ENCODE measurements at regions not wholly inside any gene's neighbourhood (a gene's known extent, or its start where the extent isn't known, plus 50 kb on each side); places are given as distances from the start of the nearest gene placed in this dataset.

DNA sequence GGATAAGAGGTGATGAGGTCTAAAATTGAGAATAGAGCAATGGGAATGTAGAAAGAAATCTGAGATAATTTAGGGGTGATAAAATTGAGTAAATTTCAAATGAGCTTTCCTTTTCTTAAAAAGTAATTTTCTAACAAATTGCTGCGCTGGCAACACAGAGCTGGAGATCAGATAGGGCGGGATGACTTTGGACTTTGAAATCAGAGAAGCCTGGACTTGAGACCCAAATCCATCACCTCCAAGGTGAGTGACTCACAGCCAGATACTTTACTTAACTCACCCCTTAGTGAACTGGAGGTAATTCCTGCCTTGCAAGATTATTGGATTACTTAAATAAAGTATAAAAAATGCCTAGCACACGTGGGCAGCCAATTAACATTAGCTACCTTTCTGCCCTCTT lies 80.8 kb downstream of the P2RY1 start:
- H3K27ac ChIP-seq (ENCODE audit: low read depth, low read length), result no peak overlapping the region
- no peaks in the 10 kb centered on the region for H3K36me3 ChIP-seq (ENCODE audit: control insufficient read depth in 3 of 3, insufficient read depth in 3 of 3, low read length in 3 of 3)
- H3K4me3 ChIP-seq (ENCODE audit: low read length in 3 of 3), result no peak overlapping the region
- H3K27me3 ChIP-seq (ENCODE audit: control insufficient read depth in 3 of 3, insufficient read depth in 3 of 3, low read length in 3 of 3), result no peaks in the 10 kb centered on the region
- no peaks in the 10 kb centered on the region for H3K4me1 ChIP-seq (ENCODE audit: control insufficient read depth in 3 of 3, insufficient read depth in 3 of 3, low read length in 3 of 3)
- no peak overlapping the region for H3K9ac ChIP-seq (ENCODE audit: low read depth in 1 of 3, low read length in 3 of 3)
- no peaks in the 10 kb centered on the region for H3K9me3 ChIP-seq (ENCODE audit: control insufficient read depth in 3 of 3, low read length in 3 of 3)

GRCh38 chr3:152916753-152917279 lies 81.9 kb downstream of the P2RY1 start:
- H3K27ac ChIP-seq (ENCODE audit: low read depth, low read length), result no peak overlapping the region
- H3K9me3 ChIP-seq (ENCODE audit: control insufficient read depth in 3 of 3, low read length in 3 of 3), result no peaks in the 10 kb centered on the region
- H3K4me3 ChIP-seq (ENCODE audit: low read length in 3 of 3), result no peak overlapping the region
- no peaks in the 10 kb centered on the region for H3K4me1 ChIP-seq (ENCODE audit: control insufficient read depth in 3 of 3, insufficient read depth in 3 of 3, low read length in 3 of 3)
- H3K27me3 ChIP-seq (ENCODE audit: control insufficient read depth in 3 of 3, insufficient read depth in 3 of 3, low read length in 3 of 3), result no peaks in the 10 kb centered on the region
- no peak overlapping the region for H3K9ac ChIP-seq (ENCODE audit: low read depth in 1 of 3, low read length in 3 of 3)
- no peaks in the 10 kb centered on the region for H3K36me3 ChIP-seq (ENCODE audit: control insufficient read depth in 3 of 3, insufficient read depth in 3 of 3, low read length in 3 of 3)

GRCh38 chr3:152921351-152921750 lies 86.4 kb downstream of the P2RY1 start:
- H3K9me3 ChIP-seq (ENCODE audit: control insufficient read depth in 3 of 3, low read length in 3 of 3), result no peaks in the 10 kb centered on the region
- no peaks in the 10 kb centered on the region for H3K4me1 ChIP-seq (ENCODE audit: control insufficient read depth in 3 of 3, insufficient read depth in 3 of 3, low read length in 3 of 3)
- no peak overlapping the region for H3K27ac ChIP-seq (ENCODE audit: low read depth, low read length)
- H3K27me3 ChIP-seq (ENCODE audit: control insufficient read depth in 3 of 3, insufficient read depth in 3 of 3, low read length in 3 of 3), result no peaks in the 10 kb centered on the region
- H3K36me3 ChIP-seq (ENCODE audit: control insufficient read depth in 3 of 3, insufficient read depth in 3 of 3, low read length in 3 of 3), result no peaks in the 10 kb centered on the region
- H3K9ac ChIP-seq (ENCODE audit: low read depth in 1 of 3, low read length in 3 of 3), result no peak overlapping the region
- H3K4me3 ChIP-seq (ENCODE audit: low read length in 3 of 3), result no peak overlapping the region

DNA sequence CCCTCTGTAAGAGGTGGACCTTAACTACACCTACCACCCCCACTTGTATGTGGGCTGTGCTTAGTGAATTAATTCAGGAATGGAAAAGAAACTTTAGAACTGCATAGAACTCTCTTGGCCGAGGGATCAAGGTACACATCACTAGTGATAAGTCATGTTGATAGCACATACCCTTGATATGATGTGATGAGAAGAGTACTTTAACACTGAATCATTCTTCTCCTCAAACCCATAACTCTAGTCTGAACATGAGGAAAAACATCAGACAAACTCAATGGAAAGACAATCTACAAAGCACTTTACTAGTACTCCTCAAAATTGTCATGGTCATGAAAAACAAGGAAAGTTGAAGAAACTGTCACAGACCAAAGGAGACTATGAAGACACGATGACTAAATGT lies 87.6 kb downstream of the P2RY1 start:
- H3K9ac ChIP-seq (ENCODE audit: low read depth in 1 of 3, low read length in 3 of 3), result no peak overlapping the region
- H3K36me3 ChIP-seq (ENCODE audit: control insufficient read depth in 3 of 3, insufficient read depth in 3 of 3, low read length in 3 of 3), result no peaks in the 10 kb centered on the region
- H3K27me3 ChIP-seq (ENCODE audit: control insufficient read depth in 3 of 3, insufficient read depth in 3 of 3, low read length in 3 of 3), result no peaks in the 10 kb centered on the region
- no peak overlapping the region for H3K4me3 ChIP-seq (ENCODE audit: low read length in 3 of 3)
- no peaks in the 10 kb centered on the region for H3K9me3 ChIP-seq (ENCODE audit: control insufficient read depth in 3 of 3, low read length in 3 of 3)
- no peaks in the 10 kb centered on the region for H3K4me1 ChIP-seq (ENCODE audit: control insufficient read depth in 3 of 3, insufficient read depth in 3 of 3, low read length in 3 of 3)
- no peak overlapping the region for H3K27ac ChIP-seq (ENCODE audit: low read depth, low read length)

DNA sequence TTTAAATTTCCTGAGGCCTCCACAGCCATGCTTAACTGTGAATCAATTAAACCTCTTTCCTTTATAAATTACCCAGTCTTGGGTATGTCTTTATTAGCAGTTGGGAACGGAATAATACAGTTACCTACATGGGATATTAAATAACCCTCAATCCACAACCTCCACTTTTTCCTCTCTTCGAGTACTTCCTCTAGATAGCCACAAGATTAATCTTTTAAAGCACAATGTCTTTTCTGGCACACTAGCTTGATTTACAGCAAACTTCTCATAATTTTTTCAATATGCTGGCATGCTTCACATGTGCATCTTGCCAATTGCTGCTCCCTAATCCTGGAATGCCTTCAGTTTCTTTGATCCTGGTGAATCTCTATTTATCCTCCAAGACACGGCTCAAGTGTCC lies 92.2 kb downstream of the P2RY1 start:
- Histone ChIP-seq H3K9me3 (ENCODE audit: control insufficient read depth in 3 of 3, low read length in 3 of 3) (no peaks in the 10 kb centered on the region), H3K4me3 (ENCODE audit: low read length in 3 of 3) (no peak overlapping the region), H3K36me3 (ENCODE audit: control insufficient read depth in 3 of 3, insufficient read depth in 3 of 3, low read length in 3 of 3) (no peaks in the 10 kb centered on the region)

DNA sequence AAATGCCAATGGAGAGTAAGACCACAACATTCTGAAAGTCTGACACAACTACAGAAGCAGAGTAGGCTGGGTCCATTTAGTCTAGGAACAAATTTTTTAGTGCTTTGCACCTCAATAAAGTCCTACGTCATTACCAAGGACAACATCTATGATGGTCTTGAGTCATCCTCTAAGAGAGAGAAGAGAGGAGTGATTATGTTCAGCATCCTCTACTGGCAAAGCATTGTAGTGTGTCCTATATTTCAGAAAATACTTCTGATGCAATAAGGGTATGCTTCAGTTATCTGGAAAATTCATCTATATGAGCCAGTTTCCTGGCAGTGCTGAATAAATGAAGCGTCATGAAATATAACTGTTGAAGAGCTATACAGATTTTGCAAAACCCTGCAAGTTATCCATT lies 95.6 kb downstream of the P2RY1 start:
- Histone ChIP-seq H3K27me3 (ENCODE audit: control insufficient read depth in 3 of 3, insufficient read depth in 3 of 3, low read length in 3 of 3) (no peaks in the 10 kb centered on the region), H3K4me1 (ENCODE audit: control insufficient read depth in 3 of 3, insufficient read depth in 3 of 3, low read length in 3 of 3) (no peaks in the 10 kb centered on the region), H3K9me3 (ENCODE audit: control insufficient read depth in 3 of 3, low read length in 3 of 3) (no peaks in the 10 kb centered on the region), H3K27ac (ENCODE audit: low read depth, low read length) (no peak overlapping the region), H3K4me3 (ENCODE audit: low read length in 3 of 3) (no peak overlapping the region), H3K9ac (ENCODE audit: low read depth in 1 of 3, low read length in 3 of 3) (no peak overlapping the region), H3K36me3 (ENCODE audit: control insufficient read depth in 3 of 3, insufficient read depth in 3 of 3, low read length in 3 of 3) (no peaks in the 10 kb centered on the region)

More for the DNA sequence above, 92.2 kb downstream of the P2RY1 start:
- no peaks in the 10 kb centered on the region for H3K27me3 ChIP-seq (ENCODE audit: control insufficient read depth in 3 of 3, insufficient read depth in 3 of 3, low read length in 3 of 3)
- no peaks in the 10 kb centered on the region for H3K4me1 ChIP-seq (ENCODE audit: control insufficient read depth in 3 of 3, insufficient read depth in 3 of 3, low read length in 3 of 3)
- no peak overlapping the region for H3K9ac ChIP-seq (ENCODE audit: low read depth in 1 of 3, low read length in 3 of 3)
- H3K27ac ChIP-seq (ENCODE audit: low read depth, low read length), result no peak overlapping the region

GRCh38 chr3:152937234-152937633 lies 102.3 kb downstream of the P2RY1 start:
- Histone ChIP-seq H3K27ac (ENCODE audit: low read depth, low read length) (no peak overlapping the region), H3K27me3 (ENCODE audit: control insufficient read depth in 3 of 3, insufficient read depth in 3 of 3, low read length in 3 of 3) (no peaks in the 10 kb centered on the region), H3K36me3 (ENCODE audit: control insufficient read depth in 3 of 3, insufficient read depth in 3 of 3, low read length in 3 of 3) (no peaks in the 10 kb centered on the region), H3K4me1 (ENCODE audit: control insufficient read depth in 3 of 3, insufficient read depth in 3 of 3, low read length in 3 of 3) (peaks cover under 1 to 6% (median 3%) of the 10 kb centered on the region in 3 donors), H3K9me3 (ENCODE audit: control insufficient read depth in 3 of 3, low read length in 3 of 3) (no peaks in the 10 kb centered on the region), H3K4me3 (ENCODE audit: low read length in 3 of 3) (no peak overlapping the region), H3K9ac (ENCODE audit: low read depth in 1 of 3, low read length in 3 of 3) (no peak overlapping the region)

DNA sequence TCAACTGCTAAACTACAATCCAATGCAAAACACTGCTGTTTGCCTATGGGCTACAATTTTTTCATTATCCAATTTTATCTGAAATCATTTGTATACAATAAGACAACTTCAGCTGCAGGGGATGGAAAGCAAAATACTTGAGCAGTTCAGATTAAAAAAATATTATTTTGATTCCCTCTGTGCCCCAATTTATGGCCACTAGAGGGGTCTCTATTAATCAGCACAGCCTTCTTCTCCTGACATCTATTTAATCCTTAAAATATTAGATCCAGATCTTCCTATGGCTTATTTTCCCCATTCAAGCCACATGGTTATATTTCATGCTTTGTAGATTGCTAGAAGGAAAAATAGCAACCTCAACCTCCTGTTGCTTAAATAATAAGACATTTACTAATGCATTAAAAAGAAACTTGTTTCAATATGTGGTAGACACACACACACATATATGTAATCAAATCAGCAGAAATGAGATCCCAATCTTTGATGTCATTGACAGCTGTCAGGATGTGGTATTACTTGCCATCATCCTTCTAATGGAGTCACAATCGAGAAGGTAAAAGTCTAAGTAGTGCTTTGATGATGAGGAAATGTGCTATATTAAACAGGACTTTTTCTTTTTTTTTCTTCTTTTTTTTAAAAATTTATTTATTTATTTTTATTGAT lies 104.2 kb downstream of the P2RY1 start:
- H3K9ac ChIP-seq (ENCODE audit: low read depth in 1 of 3, low read length in 3 of 3), result no peak overlapping the region
- H3K27me3 ChIP-seq (ENCODE audit: control insufficient read depth in 3 of 3, insufficient read depth in 3 of 3, low read length in 3 of 3), result no peaks in the 10 kb centered on the region
- H3K4me1 ChIP-seq (ENCODE audit: control insufficient read depth in 3 of 3, insufficient read depth in 3 of 3, low read length in 3 of 3), result peaks cover 3 to 6% (median 5%) of the 10 kb centered on the region in 3 donors
- H3K27ac ChIP-seq (ENCODE audit: low read depth, low read length), result no peak overlapping the region
- H3K4me3 ChIP-seq (ENCODE audit: low read length in 3 of 3), result no peak overlapping the region
- H3K36me3 ChIP-seq (ENCODE audit: control insufficient read depth in 3 of 3, insufficient read depth in 3 of 3, low read length in 3 of 3), result no peaks in the 10 kb centered on the region
- no peaks in the 10 kb centered on the region for H3K9me3 ChIP-seq (ENCODE audit: control insufficient read depth in 3 of 3, low read length in 3 of 3)

GRCh38 chr3:152941859-152942258 lies 106.9 kb downstream of the P2RY1 start:
- H3K9ac ChIP-seq (ENCODE audit: low read depth in 1 of 3, low read length in 3 of 3), result no peak overlapping the region
- H3K4me1 ChIP-seq (ENCODE audit: control insufficient read depth in 3 of 3, insufficient read depth in 3 of 3, low read length in 3 of 3), result peaks cover 3 to 6% (median 5%) of the 10 kb centered on the region in 3 donors
- H3K4me3 ChIP-seq (ENCODE audit: low read length in 3 of 3), result no peak overlapping the region
- H3K9me3 ChIP-seq (ENCODE audit: control insufficient read depth in 3 of 3, low read length in 3 of 3), result no peaks in the 10 kb centered on the region
- no peaks in the 10 kb centered on the region for H3K27me3 ChIP-seq (ENCODE audit: control insufficient read depth in 3 of 3, insufficient read depth in 3 of 3, low read length in 3 of 3)
- H3K36me3 ChIP-seq (ENCODE audit: control insufficient read depth in 3 of 3, insufficient read depth in 3 of 3, low read length in 3 of 3), result no peaks in the 10 kb centered on the region
- no peak overlapping the region for H3K27ac ChIP-seq (ENCODE audit: low read depth, low read length)

DNA sequence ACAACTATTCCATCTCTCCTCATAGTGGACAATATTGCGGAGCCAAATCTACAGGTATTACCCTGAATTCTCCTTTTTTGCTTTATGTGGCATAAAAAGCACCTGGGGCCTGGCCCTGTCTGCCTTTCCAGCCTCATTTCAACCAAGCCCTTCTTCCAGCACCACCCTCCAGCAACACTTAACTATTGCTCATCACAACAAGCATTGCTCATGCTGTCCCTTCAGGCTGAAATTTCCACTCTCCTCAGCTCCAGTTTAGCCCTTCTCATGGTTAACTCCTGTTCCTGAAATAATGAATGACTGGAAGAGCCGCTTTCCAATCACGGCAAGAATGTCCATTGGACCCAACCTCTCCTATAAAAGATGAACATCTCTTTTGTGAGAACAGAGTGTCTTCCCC lies 107.4 kb downstream of the P2RY1 start:
- H3K4me1 ChIP-seq (ENCODE audit: control insufficient read depth in 3 of 3, insufficient read depth in 3 of 3, low read length in 3 of 3), result peaks cover 3 to 6% (median 5%) of the 10 kb centered on the region in 3 donors
- no peaks in the 10 kb centered on the region for H3K9me3 ChIP-seq (ENCODE audit: control insufficient read depth in 3 of 3, low read length in 3 of 3)
- H3K4me3 ChIP-seq (ENCODE audit: low read length in 3 of 3), result no peak overlapping the region
- H3K27ac ChIP-seq (ENCODE audit: low read depth, low read length), result no peak overlapping the region
- H3K9ac ChIP-seq (ENCODE audit: low read depth in 1 of 3, low read length in 3 of 3), result no peak overlapping the region
- H3K36me3 ChIP-seq (ENCODE audit: control insufficient read depth in 3 of 3, insufficient read depth in 3 of 3, low read length in 3 of 3), result no peaks in the 10 kb centered on the region
- H3K27me3 ChIP-seq (ENCODE audit: control insufficient read depth in 3 of 3, insufficient read depth in 3 of 3, low read length in 3 of 3), result no peaks in the 10 kb centered on the region

Measured in skeletal muscle tissue (tissue), 3 donors.